Heart right ventricle (tissue), 16 donors: ENCODE measurements at regions not wholly inside any gene's neighbourhood (a gene's known extent, or its start where the extent isn't known, plus 50 kb on each side); places are given as distances from the start of the nearest gene placed in this dataset.

Experiments
- ATAC-seq, 8 donors: fragments of 200-7000 bp; cut with Tn5 transposase; one replicate each; pipeline ENCODE4 v1.9.1; 2020; ENCODE audit warnings: mild to moderate bottlenecking in 8 of 8, moderate library complexity in 8 of 8, moderate number of reproducible peaks in 1 of 8
- DNase-seq, 2 donors: peaks; one replicate each; pipeline ENCODE4 v3.0.0-alpha.2; 2020
- H3K27ac ChIP-seq, 10 donors: fragments of 200-600 bp; sonication (generic) in 2 of 10; one replicate each; pipeline versions ENCODE4 v1.5.0 to v1.8.0; 2020 to 2022; ENCODE audit warnings: mild to moderate bottlenecking in 3 of 10
- H3K27me3 ChIP-seq, 7 donors: fragments of 200-600 bp; one replicate each; pipeline ENCODE4 v1.8.0; 2021 to 2022; ENCODE audit warnings: mild to moderate bottlenecking in 2 of 7
- H3K36me3 ChIP-seq, 9 donors: fragments of 200-600 bp; sonication (generic) in 1 of 9; one replicate each; pipeline versions ENCODE4 v1.5.0 to v1.8.0; 2020 to 2022; ENCODE audit warnings: mild to moderate bottlenecking in 2 of 9
- H3K4me1 ChIP-seq, 9 donors: fragments of 200-600 bp; sonication (generic) in 1 of 9; one replicate each; pipeline versions ENCODE4 v1.5.0 to v1.8.0; 2020 to 2022; ENCODE audit warnings: mild to moderate bottlenecking in 4 of 9
- H3K4me3 ChIP-seq, 10 donors: fragments of 200-600 bp; sonication (generic) in 2 of 10; one replicate each; pipeline versions ENCODE4 v1.5.0 to v1.8.0; 2020 to 2022; ENCODE audit warnings: mild to moderate bottlenecking in 7 of 10, moderate library complexity in 2 of 10
- H3K9me3 ChIP-seq, 11 donors: fragments of 200-600 bp in 10 of 11; sonication (generic) in 2 of 11; one replicate each; pipeline versions ENCODE4 v1.5.0 to v1.8.0; 2013 to 2022; ENCODE audit warnings: mild to moderate bottlenecking in 2 of 11, control low read depth in 1 of 11, moderate library complexity in 1 of 11
- CTCF ChIP-seq, 9 donors: fragments of 200-600 bp; sonication (generic) in 2 of 9; IDR thresholded peaks; one replicate each; pipeline versions ENCODE4 v1.5.0 to v1.8.0; 2021 to 2022; ENCODE audit warnings: antibody characterized with exemption in 9 of 9, mild to moderate bottlenecking in 5 of 9, moderate library complexity in 1 of 9
- WGBS, 2 donors: extraction: QIAGEN DNeasy Blood & Tissue Kit; methylation state at CpG; one replicate each; pipeline ENCODE4 v1.1.7; 2013; ENCODE audit warnings: inconsistent platforms in 1 of 2; 5-methylcytosine and 5-hydroxymethylcytosine counted together
- intact Hi-C, 10 donors: fragments of 100-400 bp; cut with DNase I; formaldehyde crosslinking; loops; one replicate each; pipeline versions ENCODE4 v1.11.1 to v1.14.2; 2022
- donor health status: Arrhythmogenic right ventricular cardiomyopathy.
- donor health status: ischemic (EF 13 %, LVEDD 7.1; RV severe dilation, severe dysfunction).
- donor health status: healthy with polysubstance abuse.
- donor health status: DM: no; HTN: yes; CAD: no.
- donor health status: DM: no; HTN: no; CAD: no.
- donor health status: ischemic (EF 25% LVEDD 6.9; RV normal size, moderate dysfunction).
- donor health status: ischemic (EF 25% LVEDD 5.7; RV mildly dilated, moderate dysfunction).
- donor health status: healthy.
- donor health status: DM: yes; HTN: yes; CAD: no.
- donor health status: Ischemic cardiomyopathy.
- donor health status: ischemic (EF 35%, LVEDD 5.7; RV mildly dilated, moderate dysfunction).
- donor health status: nonischemic (EF 11% LVEDD 7.7; RV severe dilation, severe dysfunction).
- donor health status: DM: yes; HTN: yes; CAD: no.
- donor health status: PGD.
- donor health status: ischemic (EF 29% LVEDD 5.4; RV normal size, mild dysfunction).
- donor health status: nonischemic (EF 23%, LVEDD 6.1; RV moderate dilation, normal function).

GRCh38 chr4:115629270-115629669, 515.9 kb upstream of the NDST4 start:
- Histone ChIP-seq H3K9me3 (peaks cover 0 to 3% (median 0%) of the 10 kb centered on the region in 11 donors), H3K27me3 (no peaks in the 10 kb centered on the region), H3K4me1 (no peaks in the 10 kb centered on the region), H3K36me3 (no peaks in the 10 kb centered on the region), H3K4me3 (no peak overlapping the region), H3K27ac (no peak overlapping the region)
- TF ChIP-seq CTCF (IDR thresholded peaks at IDR 0.05), result no peak
- WGBS, 2 donors, result 64 to 65% methylated on average over 3 of the region's 3 CpGs
- no peak for DNase-seq
- no peak for ATAC-seq
- intact Hi-C loops, result no loop called here

GRCh38 chr4:115609631-115610030, 496.2 kb upstream of the NDST4 start:
- TF ChIP-seq CTCF (IDR thresholded peaks at IDR 0.05), result no peak
- H3K36me3 ChIP-seq, result no peaks in the 10 kb centered on the region
- H3K4me1 ChIP-seq, result no peaks in the 10 kb centered on the region
- 69 to 75% methylated on average over 2 of the region's 2 CpGs for WGBS, 2 donors
- H3K4me3 ChIP-seq, result no peak overlapping the region
- ATAC-seq, result no peak
- H3K27ac ChIP-seq, result no peak overlapping the region
- no peak for DNase-seq
- no peaks in the 10 kb centered on the region for H3K27me3 ChIP-seq
- no peaks in the 10 kb centered on the region for H3K9me3 ChIP-seq
- intact Hi-C loops, result no loop called here

GRCh38 chr4:115607311-115607710, 493.9 kb upstream of the NDST4 start:
- no peak for DNase-seq
- Histone ChIP-seq H3K27ac (no peak overlapping the region), H3K4me3 (no peak overlapping the region), H3K27me3 (no peaks in the 10 kb centered on the region), H3K36me3 (no peaks in the 10 kb centered on the region), H3K9me3 (no peaks in the 10 kb centered on the region), H3K4me1 (no peaks in the 10 kb centered on the region)
- intact Hi-C loops, result no loop called here
- WGBS, 2 donors, result 74 to 82% methylated on average over 3 of the region's 3 CpGs
- no peak for TF ChIP-seq CTCF (IDR thresholded peaks at IDR 0.05)
- ATAC-seq, result no peak

- Histone ChIP-seq H3K4me1 (no peaks in the 10 kb centered on the region), H3K9me3 (peaks cover 0 to 20% (median 0%) of the 10 kb centered on the region in 11 donors), H3K36me3 (no peaks in the 10 kb centered on the region), H3K27me3 (no peaks in the 10 kb centered on the region), H3K27ac (no peak overlapping the region), H3K4me3 (no peak overlapping the region)
- TF ChIP-seq CTCF (IDR thresholded peaks at IDR 0.05), result no peak
- ATAC-seq, result no peak
- no peak for DNase-seq
- intact Hi-C loops, result no loop called here
- 47 to 50% methylated on average over 3 of the region's 3 CpGs for WGBS, 2 donors
Observed at GRCh38 chr4:115596265-115597001, 483.0 kb upstream of the NDST4 start.
